BLaER1 treated with 17β-estradiol and CSF1 and Interleukin-3, amounts not matched to agents 10 nM and 100 nM (cell line): ENCODE measurements at regions not wholly inside any gene's neighbourhood (a gene's known extent, or its start where the extent isn't known, plus 50 kb on each side); places are given as distances from the start of the nearest gene placed in this dataset.
"Not testable (repeated sequence)": the region's sequence is repeated elsewhere in the genome, so short reads cannot be mapped to it uniquely, and the experiment has no call there.

Experiments
- H3K27ac ChIP-seq, 11 experiments: shearing (Covaris generic); formaldehyde crosslinking; 2 replicates each; pipeline ENCODE4 v1.8.1; 2022
- H3K27me3 ChIP-seq, 11 experiments: shearing (Covaris generic); formaldehyde crosslinking; 2 replicates each; pipeline ENCODE4 v1.8.1; 2022
- H3K36me3 ChIP-seq, 11 experiments: shearing (Covaris generic); formaldehyde crosslinking; 2 replicates each; pipeline ENCODE4 v1.8.1; 2022
- H3K4me1 ChIP-seq, 10 experiments: shearing (Covaris generic); formaldehyde crosslinking; 2 replicates each; pipeline ENCODE4 v1.8.1; 2022
- H3K4me2 ChIP-seq, 11 experiments: shearing (Covaris generic); formaldehyde crosslinking; 2 replicates each; pipeline ENCODE4 v1.8.1; 2022
- H3K4me3 ChIP-seq, 10 experiments: shearing (Covaris generic); formaldehyde crosslinking; 2 replicates each; pipeline ENCODE4 v1.8.1; 2022
- H3K9ac ChIP-seq, 11 experiments: shearing (Covaris generic); formaldehyde crosslinking; 2 replicates each; pipeline ENCODE4 v1.8.1; 2022
- H3K9me3 ChIP-seq, 11 experiments: shearing (Covaris generic); formaldehyde crosslinking; replicated peaks in 1 of 11; 2 replicates each; pipeline ENCODE4 v1.8.1; 2022
- H4K20me1 ChIP-seq, 11 experiments: shearing (Covaris generic); formaldehyde crosslinking; 2 replicates each; pipeline ENCODE4 v1.8.1; 2022
- Cebpa-rat ChIP-seq, 11 experiments: shearing (Covaris generic); IDR thresholded peaks; 2 replicates each; pipeline ENCODE4 v1.8.1; 2022

- Histone ChIP-seq H3K4me3 (no peak overlapping the region), H3K27me3 (no peaks in the 10 kb centered on the region), H4K20me1 (no peaks in the 10 kb centered on the region), H3K27ac (no peak overlapping the region), H3K36me3 (no peaks in the 10 kb centered on the region), H3K9me3 (peaks cover 0 to 12% (median 1%) of the 10 kb centered on the region in 11 experiments; a peak in 8 of 22 replicates), H3K9ac (no peak overlapping the region), H3K4me1 (no peaks in the 10 kb centered on the region), H3K4me2 (no peak overlapping the region)
- TF ChIP-seq Cebpa-rat (IDR thresholded peaks at IDR 0.05), result no peak
Observed at GRCh38 chr1:188817814-188818213, 1659.8 kb downstream of the BRINP3 start.

DNA sequence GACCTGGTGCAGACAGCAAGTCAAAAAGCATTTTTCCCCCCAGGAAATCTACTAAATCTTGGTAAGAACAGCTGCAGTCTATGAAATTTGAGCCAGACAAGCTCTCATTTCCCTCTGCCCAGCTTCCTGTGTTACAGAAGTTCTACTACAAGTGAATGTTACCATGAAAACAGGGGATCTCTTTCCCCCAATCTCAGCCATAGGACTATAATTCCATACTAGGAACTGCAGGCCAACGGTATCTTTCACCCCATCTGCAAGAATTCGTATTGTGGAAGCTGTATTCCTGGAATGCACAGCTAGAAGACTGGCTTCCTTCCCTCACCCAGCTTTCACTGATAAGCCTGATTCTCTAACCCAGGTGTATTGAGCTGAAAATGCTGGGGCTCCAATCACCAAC is 1655.4 kb downstream of the BRINP3 start:
- no peaks in the 10 kb centered on the region for H3K36me3 ChIP-seq
- no peak overlapping the region for H3K4me2 ChIP-seq
- H4K20me1 ChIP-seq, result no peaks in the 10 kb centered on the region
- H3K27ac ChIP-seq, result no peak overlapping the region
- H3K9me3 ChIP-seq, result no peaks in the 10 kb centered on the region
- no peak for TF ChIP-seq Cebpa-rat (IDR thresholded peaks at IDR 0.05)
- H3K4me3 ChIP-seq, result no peak overlapping the region
- H3K27me3 ChIP-seq, result no peaks in the 10 kb centered on the region
- H3K9ac ChIP-seq, result no peak overlapping the region
- H3K4me1 ChIP-seq, result no peaks in the 10 kb centered on the region

DNA sequence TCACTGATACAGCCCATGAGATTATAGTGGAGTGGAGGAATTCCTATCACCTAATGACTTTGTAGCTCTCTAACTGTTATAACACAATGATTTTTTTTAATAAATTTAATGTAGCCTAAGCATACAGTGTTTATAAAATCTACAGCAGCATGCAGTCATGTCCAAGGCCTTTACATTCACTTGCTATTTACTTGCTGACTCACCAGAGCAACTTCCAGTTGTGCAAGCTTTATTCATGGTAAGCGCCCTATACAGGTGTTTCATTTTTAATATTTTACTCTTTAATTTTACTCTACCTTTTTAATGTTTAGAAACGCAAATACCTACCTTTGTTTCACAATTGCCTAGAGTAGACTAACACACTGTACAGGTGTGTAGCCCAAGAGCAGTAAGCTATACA is 1652.2 kb downstream of the BRINP3 start:
- TF ChIP-seq Cebpa-rat (IDR thresholded peaks at IDR 0.05), result no peak
- Histone ChIP-seq H4K20me1 (no peaks in the 10 kb centered on the region), H3K9ac (no peak overlapping the region), H3K27me3 (no peaks in the 10 kb centered on the region), H3K36me3 (no peaks in the 10 kb centered on the region), H3K4me2 (no peak overlapping the region), H3K27ac (no peak overlapping the region), H3K4me3 (no peak overlapping the region), H3K4me1 (no peaks in the 10 kb centered on the region), H3K9me3 (no peaks in the 10 kb centered on the region)

DNA sequence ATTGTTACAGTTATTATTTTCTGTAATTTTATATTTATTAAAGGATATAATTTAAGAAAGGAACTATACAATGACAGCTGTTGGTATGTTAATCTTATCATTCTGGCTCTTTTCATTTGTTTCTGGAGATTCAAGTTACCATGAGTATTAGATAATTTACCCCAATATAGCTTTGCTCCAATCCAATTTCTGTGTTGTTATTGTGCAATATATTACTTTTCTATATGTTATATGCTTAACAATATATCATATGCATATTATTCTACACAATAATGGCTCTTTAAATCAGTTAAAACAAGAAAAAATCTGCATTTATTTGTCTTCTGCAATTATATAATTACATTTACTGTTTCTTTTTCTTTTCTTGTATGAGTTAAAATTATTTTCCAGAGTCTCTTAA is 1650.9 kb downstream of the BRINP3 start:
- H3K4me3 ChIP-seq, result no peak overlapping the region
- no peak overlapping the region for H3K27ac ChIP-seq
- H3K36me3 ChIP-seq, result no peaks in the 10 kb centered on the region
- H3K27me3 ChIP-seq, result no peaks in the 10 kb centered on the region
- H4K20me1 ChIP-seq, result no peaks in the 10 kb centered on the region
- no peak overlapping the region for H3K4me2 ChIP-seq
- no peaks in the 10 kb centered on the region for H3K9me3 ChIP-seq
- H3K9ac ChIP-seq, result no peak overlapping the region
- H3K4me1 ChIP-seq, result no peaks in the 10 kb centered on the region
- TF ChIP-seq Cebpa-rat (IDR thresholded peaks at IDR 0.05), result no peak

GRCh38 chr1:188827400-188827799 is 1650.3 kb downstream of the BRINP3 start:
- Histone ChIP-seq H3K36me3 (no peaks in the 10 kb centered on the region), H3K4me2 (no peak overlapping the region), H3K9me3 (no peaks in the 10 kb centered on the region), H3K4me3 (no peak overlapping the region), H3K9ac (no peak overlapping the region), H3K4me1 (no peaks in the 10 kb centered on the region), H3K27me3 (no peaks in the 10 kb centered on the region), H3K27ac (no peak overlapping the region), H4K20me1 (no peaks in the 10 kb centered on the region)
- TF ChIP-seq Cebpa-rat (IDR thresholded peaks at IDR 0.05), result no peak

GRCh38 chr1:188841111-188841696 is 1636.5 kb downstream of the BRINP3 start:
- peaks cover 3 to 20% (median 8%) of the 10 kb centered on the region in 11 experiments; a peak in 18 of 22 replicates for H3K9me3 ChIP-seq
- not testable (repeated sequence) for H3K4me1 ChIP-seq, H3K4me3 ChIP-seq, H3K36me3 ChIP-seq, H3K27me3 ChIP-seq, H4K20me1 ChIP-seq, H3K9ac ChIP-seq, H3K27ac ChIP-seq, H3K4me2 ChIP-seq

GRCh38 chr1:188846468-188846867 is 1631.2 kb downstream of the BRINP3 start:
- H3K27ac ChIP-seq, result no peak overlapping the region
- no peak overlapping the region for H3K4me2 ChIP-seq
- H3K36me3 ChIP-seq, result no peaks in the 10 kb centered on the region
- no peaks in the 10 kb centered on the region for H3K4me1 ChIP-seq
- no peaks in the 10 kb centered on the region for H4K20me1 ChIP-seq
- no peak for TF ChIP-seq Cebpa-rat (IDR thresholded peaks at IDR 0.05)
- H3K9me3 ChIP-seq, result peaks cover 0 to 1% (median under 1%) of the 10 kb centered on the region in 11 experiments; a peak in 11 of 22 replicates
- H3K4me3 ChIP-seq, result no peak overlapping the region
- no peaks in the 10 kb centered on the region for H3K27me3 ChIP-seq
- H3K9ac ChIP-seq, result no peak overlapping the region

DNA sequence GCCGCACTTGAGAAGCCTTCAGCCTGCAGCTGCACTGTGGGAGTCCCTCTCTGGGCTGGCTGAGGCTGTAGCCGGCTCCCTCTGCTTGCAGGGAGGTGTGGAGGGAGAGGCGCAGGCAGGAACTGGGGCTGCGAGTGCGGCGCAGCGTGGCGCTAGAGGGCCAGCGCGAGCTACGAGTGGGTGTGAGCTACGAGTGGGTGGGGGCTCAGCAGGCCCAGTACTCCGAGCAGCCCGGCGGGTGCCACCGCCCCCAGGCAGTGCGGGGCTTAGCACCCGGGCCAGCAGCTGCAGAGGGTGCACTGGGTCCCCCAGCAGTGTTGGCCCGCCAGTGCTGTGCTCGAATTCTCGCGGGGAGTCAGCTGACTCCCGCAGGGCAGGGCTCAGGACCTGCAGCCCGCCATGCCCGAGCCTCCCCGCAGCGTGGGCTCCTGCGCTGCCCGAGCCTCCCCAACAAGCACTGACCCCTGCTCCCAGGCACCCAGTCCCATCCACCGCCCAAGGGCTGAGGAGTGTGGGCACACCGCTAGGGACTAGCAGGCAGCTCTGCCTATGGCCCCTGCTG is 1620.1 kb downstream of the BRINP3 start:
- H3K27ac ChIP-seq, result no peak overlapping the region
- no peaks in the 10 kb centered on the region for H3K36me3 ChIP-seq
- no peak overlapping the region for H3K4me2 ChIP-seq
- H3K27me3 ChIP-seq, result no peaks in the 10 kb centered on the region
- H3K4me1 ChIP-seq, result no peaks in the 10 kb centered on the region
- no peak for TF ChIP-seq Cebpa-rat (IDR thresholded peaks at IDR 0.05)
- no peak overlapping the region for H3K9ac ChIP-seq
- H3K4me3 ChIP-seq, result no peak overlapping the region
- H3K9me3 ChIP-seq, result peaks cover 11 to 18% (median 16%) of the 10 kb centered on the region in 11 experiments
- H4K20me1 ChIP-seq, result no peaks in the 10 kb centered on the region

GRCh38 chr1:188867614-188868013 is 1610.0 kb downstream of the BRINP3 start:
- Histone ChIP-seq H3K4me2 (no peak overlapping the region), H3K27ac (no peak overlapping the region), H3K9ac (no peak overlapping the region), H3K4me1 (no peaks in the 10 kb centered on the region), H3K36me3 (no peaks in the 10 kb centered on the region), H4K20me1 (no peaks in the 10 kb centered on the region), H3K9me3 (no peaks in the 10 kb centered on the region), H3K4me3 (no peak overlapping the region), H3K27me3 (no peaks in the 10 kb centered on the region)
- no peak for TF ChIP-seq Cebpa-rat (IDR thresholded peaks at IDR 0.05)

DNA sequence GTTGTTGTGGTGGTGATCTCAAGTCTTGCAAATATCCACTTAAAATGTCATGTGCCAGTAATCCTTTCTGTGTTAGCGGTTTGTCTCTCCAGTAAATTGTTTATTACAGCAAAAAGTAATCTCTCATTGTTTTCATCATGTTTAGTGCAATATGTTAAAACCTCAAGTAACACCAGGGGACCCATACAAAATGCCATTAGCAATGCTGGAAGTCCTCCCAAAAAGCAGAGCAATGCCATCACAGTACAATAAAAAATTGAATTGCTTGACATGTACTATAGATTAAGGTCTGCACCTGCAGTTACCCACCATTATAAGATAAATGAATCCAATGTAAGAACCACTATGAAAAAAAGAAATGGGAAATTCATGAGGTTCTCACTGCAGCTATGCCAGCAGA is 1606.5 kb downstream of the BRINP3 start:
- TF ChIP-seq Cebpa-rat (IDR thresholded peaks at IDR 0.05), result no peak
- H3K27ac ChIP-seq, result no peak overlapping the region
- no peak overlapping the region for H3K4me3 ChIP-seq
- H4K20me1 ChIP-seq, result no peaks in the 10 kb centered on the region
- no peaks in the 10 kb centered on the region for H3K36me3 ChIP-seq
- no peaks in the 10 kb centered on the region for H3K27me3 ChIP-seq
- H3K4me1 ChIP-seq, result no peaks in the 10 kb centered on the region
- H3K9ac ChIP-seq, result no peak overlapping the region
- no peak overlapping the region for H3K4me2 ChIP-seq
- H3K9me3 ChIP-seq, result no peaks in the 10 kb centered on the region
